GM18526 (cell line): ENCODE measurements at regions not wholly inside any gene's neighbourhood (a gene's known extent, or its start where the extent isn't known, plus 50 kb on each side); places are given as distances from the start of the nearest gene placed in this dataset.

Source experiments
- POLR2A ChIP-seq: IDR thresholded peaks from 3 replicates; pipeline ENCODE4 v1.6.1; 2011; ENCODE audit not compliant: insufficient read length; ENCODE audit errors: extremely low read depth

DNA sequence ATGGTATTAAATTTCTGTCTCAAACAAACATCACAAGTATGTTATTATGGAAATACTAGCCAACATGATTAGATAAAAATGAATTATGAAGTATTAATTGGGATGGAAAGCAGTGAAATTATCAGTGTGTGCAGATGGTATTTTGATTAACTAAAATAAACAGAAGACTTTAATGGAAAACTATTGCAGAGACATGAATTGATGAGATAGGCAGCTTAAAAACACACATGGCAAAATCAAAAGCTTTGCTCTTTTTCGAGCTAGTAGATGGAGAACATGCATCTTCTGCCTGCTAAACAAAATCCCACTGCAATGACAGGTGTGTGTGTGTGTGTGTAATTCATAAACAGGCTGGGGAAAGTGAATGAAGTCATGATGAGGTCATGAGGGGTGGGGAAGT lies 426.2 kb downstream of the MTRR start:
- TF ChIP-seq POLR2A, result no peak

DNA sequence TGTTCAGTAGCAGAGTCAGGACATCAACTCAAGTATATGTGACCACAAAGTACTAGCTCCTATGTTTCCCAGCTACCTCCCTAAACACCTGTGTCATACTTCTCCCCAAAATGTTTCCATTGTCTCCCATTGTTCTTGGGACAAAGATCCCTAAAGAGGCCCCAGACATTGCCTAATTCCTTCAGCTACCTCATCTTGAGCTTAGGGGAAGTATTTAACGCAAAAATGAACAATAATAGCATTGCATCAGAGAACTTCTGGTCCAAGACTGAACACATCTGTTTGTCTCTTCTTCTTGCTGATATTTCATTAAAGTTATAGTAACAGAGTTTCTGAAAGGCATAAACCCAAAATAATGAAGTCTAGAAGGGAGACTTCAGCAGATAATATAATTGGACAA lies 430.8 kb downstream of the MTRR start:
- no peak for TF ChIP-seq POLR2A

DNA sequence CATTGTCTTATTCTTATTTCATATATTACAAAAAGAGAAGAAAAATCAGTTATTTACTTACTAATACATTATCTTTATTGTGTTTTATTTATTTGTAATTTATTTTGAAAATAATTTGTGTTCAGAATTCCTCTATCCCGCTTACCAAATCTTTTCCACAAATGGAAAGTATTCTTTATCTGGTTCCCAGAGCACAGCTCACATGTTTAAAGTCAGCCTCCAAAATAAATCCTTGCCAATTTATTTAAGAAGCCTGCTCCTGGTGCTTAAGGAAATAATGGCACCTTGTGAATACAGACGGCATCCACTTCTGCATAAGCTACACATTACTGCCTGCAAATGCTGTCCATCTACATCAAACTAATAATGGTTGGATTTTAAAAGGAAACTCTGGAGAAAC lies 435.4 kb downstream of the MTRR start:
- TF ChIP-seq POLR2A, result no peak

DNA sequence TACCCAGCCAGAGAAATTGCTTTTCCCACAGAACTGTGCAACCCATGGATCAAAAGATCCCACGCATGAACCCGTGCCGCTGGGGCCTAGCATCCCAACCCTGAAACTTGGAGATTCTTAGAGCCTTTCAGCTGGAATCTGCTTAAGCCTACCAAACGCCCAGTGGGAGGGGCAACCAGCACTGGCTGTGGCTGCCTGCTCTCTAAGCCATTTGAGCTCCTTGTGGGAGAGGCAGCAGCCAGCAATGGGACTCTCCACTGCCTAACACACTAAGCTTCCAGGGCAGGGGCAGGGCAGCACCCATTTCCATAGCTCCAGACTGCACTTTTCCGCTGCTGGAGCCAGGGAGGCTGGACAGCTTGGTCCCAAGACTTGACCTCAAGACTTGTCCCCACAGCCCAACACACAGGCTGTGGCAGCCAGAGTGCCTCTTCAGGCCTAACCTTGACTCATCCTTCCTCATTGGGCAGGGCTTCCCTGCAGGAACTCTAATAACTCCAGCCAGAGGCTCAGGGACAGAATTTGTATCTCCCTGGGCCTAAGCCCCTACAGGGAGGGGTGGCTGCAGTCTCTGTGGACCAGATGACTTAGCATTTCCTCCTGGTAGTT lies 437.4 kb downstream of the MTRR start:
- no peak for TF ChIP-seq POLR2A

DNA sequence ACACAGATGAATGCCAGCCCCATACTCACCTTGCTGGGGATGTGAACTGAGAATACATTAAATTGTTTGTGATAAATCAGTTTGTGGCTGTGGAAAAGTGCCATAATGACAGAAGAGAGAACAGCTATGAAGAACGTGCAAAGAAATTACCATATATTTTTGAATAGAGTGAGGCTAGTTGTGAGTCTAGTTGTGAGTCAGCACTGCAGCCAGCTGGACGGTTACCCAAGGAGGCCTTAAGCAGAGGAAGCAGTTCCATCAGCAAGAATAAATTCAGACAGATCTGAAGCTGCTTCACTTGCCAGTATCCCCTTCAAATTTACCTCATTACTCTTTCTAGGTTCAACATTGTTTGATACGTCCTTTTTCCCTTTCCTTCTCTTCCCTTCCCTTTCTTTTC lies 446.0 kb downstream of the MTRR start:
- TF ChIP-seq POLR2A, result no peak

DNA sequence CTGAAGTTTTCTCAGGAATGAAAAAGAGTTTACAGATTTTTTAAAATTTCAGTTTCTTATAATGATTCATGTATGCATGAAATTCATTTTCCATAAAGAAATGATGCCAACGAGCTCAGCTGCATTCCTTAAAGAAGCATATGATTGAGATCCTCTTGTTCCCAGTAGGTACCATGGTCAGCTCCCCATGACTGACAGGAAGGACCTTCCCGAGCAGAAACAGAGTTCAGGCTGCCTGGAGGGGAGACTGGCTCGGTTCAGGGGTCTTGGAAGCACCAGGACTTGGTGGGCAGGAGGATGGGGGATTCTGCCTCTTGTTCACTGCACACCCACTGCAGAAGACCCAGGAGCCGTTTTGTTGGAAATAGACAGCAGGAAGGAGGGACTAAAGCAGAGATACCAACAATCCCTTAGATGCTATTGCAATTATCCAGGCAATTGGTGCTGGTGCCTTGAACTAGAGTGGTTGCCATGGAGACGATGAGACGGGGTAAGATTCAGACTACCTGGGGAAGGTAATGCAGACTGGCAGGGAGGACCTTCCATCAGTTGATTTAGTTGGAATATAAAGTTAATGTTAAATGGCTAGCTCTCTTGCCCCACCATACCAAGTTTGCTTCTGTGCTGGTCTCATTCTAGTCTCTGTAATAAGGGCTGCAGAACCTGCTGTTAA lies 447.8 kb downstream of the MTRR start:
- TF ChIP-seq POLR2A, result no peak

DNA sequence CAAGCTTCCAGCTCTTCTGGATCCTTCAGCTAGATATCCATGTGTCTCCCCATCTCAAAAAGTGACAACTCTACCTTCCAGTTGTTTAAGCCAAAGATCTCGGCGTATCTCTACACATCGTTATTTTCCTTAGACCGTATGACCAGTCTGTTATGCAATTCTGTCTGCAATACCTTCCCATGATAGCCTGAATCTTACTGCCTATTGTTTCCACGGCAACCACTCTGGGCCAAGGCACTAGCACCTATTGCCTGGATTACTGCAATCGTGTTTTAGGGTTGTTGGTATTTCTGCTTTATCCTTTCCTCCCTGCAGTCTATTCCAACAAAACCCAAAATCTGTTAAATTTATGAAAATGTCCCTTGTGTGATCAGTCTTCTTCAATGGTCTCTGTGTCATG lies 448.4 kb downstream of the MTRR start:
- no peak for TF ChIP-seq POLR2A

DNA sequence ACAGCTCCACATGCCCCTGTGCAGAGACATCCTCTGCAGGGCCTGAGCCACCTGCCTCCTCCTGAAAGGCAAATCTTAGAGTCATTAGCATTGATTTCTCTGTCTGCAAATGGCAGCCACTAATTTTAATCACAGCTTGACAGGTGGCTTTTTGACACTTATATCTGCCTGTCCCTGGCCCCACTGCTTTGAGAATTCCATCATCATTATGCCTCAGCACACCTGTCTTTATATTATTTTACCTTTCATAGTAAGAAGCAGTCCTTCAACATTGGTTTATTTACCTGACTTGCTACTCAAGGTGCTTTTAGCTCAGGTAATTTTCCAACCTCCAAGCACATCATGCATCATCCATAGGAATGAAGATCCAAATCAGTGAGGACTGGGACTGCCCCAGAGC lies 451.3 kb downstream of the MTRR start:
- TF ChIP-seq POLR2A, result no peak

DNA sequence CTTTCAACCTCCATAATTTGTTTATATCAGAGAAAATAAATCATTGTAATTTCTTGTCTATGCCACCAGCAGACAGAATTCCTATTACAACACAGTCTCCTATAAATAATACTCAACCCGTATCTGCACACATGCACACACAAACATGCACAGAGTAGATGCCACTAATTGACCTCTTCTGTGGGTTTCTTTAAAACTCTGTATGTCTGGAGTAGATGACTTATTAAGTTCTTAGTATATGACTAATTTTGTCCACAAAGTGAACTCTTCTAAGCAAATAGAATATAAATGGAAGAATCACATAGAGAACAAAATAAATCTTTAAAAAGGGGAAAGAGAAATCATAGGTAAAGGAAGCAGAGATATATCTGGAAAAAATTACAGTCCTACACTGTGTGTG lies 452.3 kb downstream of the MTRR start:
- TF ChIP-seq POLR2A, result no peak

DNA sequence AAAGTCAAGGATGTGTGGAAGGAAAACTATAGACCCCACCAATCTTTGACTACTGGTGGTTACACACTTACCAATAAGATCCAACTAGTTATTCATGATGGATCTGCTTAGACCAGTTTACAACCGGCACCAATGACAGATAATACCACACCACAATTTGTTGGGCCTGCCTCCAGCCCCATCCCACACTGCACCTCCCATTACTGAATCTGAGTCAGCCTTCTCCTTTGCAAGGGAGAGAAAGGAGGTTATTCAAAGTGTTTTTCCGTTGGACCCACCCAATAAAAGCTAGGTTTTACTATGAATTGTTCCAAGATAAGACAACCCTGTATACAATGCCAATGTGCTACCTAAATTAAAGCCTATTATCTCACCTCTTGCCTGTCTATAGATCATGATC lies 453.5 kb downstream of the MTRR start:
- TF ChIP-seq POLR2A, result no peak

DNA sequence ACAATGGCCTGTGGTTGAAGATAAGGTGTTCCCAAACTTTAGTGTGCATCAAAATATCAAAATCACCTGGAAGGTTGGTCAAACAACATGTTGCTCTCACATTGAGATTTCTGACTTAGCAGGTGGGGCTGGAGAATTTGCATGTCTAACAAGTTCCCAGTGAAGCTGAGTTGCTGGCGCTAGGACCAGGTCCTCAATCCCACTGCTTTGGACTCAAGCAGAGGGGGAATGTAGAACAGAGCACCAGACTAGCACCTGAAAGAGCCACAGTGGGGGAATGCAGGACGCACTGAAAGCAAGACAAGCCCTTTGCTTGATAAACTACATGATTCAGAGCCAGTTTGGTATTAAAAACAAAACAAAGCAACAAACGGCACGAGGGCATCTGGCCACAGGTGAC lies 458.1 kb downstream of the MTRR start:
- TF ChIP-seq POLR2A, result no peak

DNA sequence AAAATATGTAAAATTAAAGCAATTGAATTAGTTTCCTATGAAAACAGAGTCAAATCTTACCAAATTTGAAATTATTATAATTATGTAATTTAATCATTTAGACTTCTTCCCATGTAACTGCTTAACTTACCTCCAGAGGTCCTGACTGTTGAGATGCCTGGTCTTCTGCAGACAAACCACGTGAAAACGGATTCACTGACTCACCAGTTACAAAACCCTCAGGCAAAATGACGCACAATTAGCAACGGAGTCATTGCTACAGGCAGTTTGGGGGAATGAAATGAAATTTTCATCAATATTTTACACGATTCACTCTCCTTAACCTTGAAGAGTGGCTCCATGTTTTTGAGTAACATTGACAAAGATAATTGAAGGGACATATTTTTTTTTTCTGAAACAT lies 460.8 kb downstream of the MTRR start:
- no peak for TF ChIP-seq POLR2A

DNA sequence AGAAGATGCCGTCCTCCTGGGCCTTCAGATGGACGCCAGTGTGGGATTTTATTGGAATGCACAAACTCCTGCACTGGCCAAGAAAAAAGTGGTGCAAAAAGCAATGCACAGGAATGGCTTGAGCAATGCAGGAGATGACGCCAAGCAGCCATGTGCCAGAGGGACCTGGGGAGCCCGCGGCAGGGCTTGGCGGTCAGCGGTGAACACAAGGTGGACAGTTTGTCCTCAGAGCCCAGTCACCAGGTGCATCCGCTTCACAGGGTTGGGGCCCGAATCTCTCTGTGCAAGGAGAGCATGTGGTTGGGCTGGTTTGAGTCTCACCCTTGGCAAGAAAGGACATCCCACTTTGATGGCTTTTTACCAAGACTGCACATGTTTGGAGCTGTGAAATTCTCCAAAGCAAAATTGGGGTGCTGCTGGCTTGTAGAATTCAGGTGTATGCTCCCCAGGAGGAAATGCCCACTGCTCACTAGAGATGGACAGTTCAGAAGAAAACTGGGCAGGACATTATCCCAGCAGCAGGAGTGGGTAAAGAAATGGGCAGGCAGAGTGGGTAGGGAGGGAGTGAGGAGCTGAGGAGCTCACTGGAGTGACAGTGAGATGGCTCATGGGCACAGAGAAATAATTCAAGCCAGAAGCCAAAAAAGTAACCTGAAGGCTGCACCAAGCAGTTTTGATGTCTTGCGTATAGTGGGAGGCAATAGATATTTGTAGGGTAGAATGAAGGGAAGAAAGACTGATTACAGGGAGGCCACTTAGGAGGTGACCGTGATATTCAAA lies 463.9 kb downstream of the MTRR start:
- no peak for TF ChIP-seq POLR2A

DNA sequence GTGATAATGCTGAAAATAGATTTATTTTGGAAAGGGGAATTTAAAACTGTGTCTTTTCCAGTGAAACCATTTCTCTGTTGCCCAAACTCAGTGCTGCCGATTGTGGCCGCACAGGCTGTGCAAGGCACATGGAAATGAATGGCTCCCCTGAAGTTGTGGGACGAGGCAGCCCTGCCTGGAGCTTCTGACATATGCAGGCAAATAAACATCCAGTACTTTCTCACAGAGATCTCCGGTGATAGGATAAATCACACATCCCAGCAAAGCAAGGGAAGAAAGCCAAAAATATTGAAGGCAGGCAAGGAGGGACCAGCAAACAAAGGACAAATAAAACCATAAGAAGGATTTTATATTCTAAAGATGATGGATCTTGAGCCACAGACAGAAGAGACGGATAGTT lies 464.5 kb downstream of the MTRR start:
- no peak for TF ChIP-seq POLR2A

DNA sequence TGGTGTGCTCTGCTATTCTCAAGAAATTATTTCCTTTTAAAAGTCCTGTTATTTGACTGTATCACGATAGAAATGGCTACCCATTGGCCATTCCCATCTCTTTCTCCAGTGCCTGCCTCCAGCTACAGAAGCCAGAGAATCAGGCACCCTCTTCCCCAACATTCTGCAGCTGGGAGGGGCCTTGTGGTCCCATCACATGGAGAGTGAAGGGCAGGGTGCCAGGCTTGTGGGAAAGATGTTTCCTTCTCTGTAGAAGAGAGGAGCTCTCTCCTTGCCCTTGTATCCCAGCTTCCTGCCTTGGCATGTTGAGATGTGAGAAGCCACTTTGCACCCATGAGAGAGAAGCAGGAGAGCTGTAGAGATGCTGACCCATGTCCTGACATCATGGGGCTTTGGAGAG lies 465.0 kb downstream of the MTRR start:
- TF ChIP-seq POLR2A, result no peak

DNA sequence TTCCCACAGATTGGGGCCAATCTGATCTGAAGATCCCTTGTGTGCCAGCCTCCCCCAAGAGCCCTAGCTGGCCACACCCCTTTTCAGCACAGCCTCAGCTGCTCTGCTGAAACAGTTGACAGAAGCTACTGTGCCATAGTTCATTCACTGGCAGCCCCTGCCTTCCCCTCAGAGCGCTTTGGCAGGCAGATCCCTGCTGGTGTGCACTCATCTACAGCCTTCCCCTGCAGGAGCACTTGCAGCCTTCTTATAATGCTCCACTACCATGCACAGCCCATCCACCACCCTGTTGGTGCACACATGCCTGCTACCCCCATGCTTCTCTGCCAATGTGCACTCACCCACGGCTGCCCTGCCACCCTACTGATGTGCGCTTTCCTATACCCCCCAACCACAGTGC lies 471.3 kb downstream of the MTRR start:
- no peak for TF ChIP-seq POLR2A
